ENCODE measurements at regions not wholly inside any gene's neighbourhood (a gene's known extent, or its start where the extent isn't known, plus 50 kb on each side); places are given as distances from the start of the nearest gene placed in this dataset.

GRCh38 chr1:88609051-88609450 is 75.0 kb upstream of the PKN2 start:
- no peak for DNase-seq (ENCODE audit: low read depth in 2 of 2)
- Histone ChIP-seq H4K20me1 (ENCODE audit: control insufficient read depth, extremely low read depth, insufficient read depth, low read length) (no peaks in the 10 kb centered on the region), H3K36me3 (ENCODE audit: control insufficient read depth, insufficient read depth, low read length) (no peaks in the 10 kb centered on the region), H3K27ac (ENCODE audit: insufficient read depth, low read length) (no peak overlapping the region), H3K4me1 (ENCODE audit: control insufficient read depth, extremely low read depth, insufficient read depth, low read length) (no peaks in the 10 kb centered on the region), H3K27me3 (ENCODE audit: control insufficient read depth, insufficient read depth, low read length) (no peaks in the 10 kb centered on the region), H3K9ac (ENCODE audit: insufficient read depth, low read length) (no peak overlapping the region), H3K79me2 (ENCODE audit: control insufficient read depth, insufficient read depth, low read length) (no peaks in the 10 kb centered on the region), H3K4me3 (replicated peaks in 1 of 4; ENCODE audit: control extremely low read depth in 1 of 4, insufficient read depth in 1 of 4, low read depth in 3 of 4, low read length in 4 of 4) (no peak overlapping the region), H2AFZ (ENCODE audit: low read length) (no peak overlapping the region), H3K4me2 (ENCODE audit: extremely low read depth, insufficient read depth, low read length) (no peak overlapping the region), H3K9me3 (ENCODE audit: control insufficient read depth, insufficient read depth, low read depth, low read length) (no peaks in the 10 kb centered on the region)
- TF ChIP-seq CTCF (conservative IDR thresholded peaks at IDR 0.05 in 1 of 2, IDR thresholded peaks at IDR 0.05 in 1 of 2; ENCODE audit: low read depth in 1 of 2, low read length in 2 of 2) (no peak), EZH2 (IDR thresholded peaks at IDR 0.05; ENCODE audit: low read length, missing control alignments) (no peak)

- no peak overlapping the region for H3K27ac ChIP-seq (ENCODE audit: insufficient read depth, low read length)
- DNase-seq (ENCODE audit: low read depth in 2 of 2) = no peak
Observed at GRCh38 chr1:88610687-88611086, 73.4 kb upstream of the PKN2 start.

GRCh38 chr1:88612292-88612691 is 71.8 kb upstream of the PKN2 start:
- Histone ChIP-seq H3K27ac (ENCODE audit: insufficient read depth, low read length) (no peak overlapping the region), H3K9ac (ENCODE audit: insufficient read depth, low read length) (no peak overlapping the region), H3K4me2 (ENCODE audit: extremely low read depth, insufficient read depth, low read length) (no peak overlapping the region), H3K27me3 (ENCODE audit: control insufficient read depth, insufficient read depth, low read length) (no peaks in the 10 kb centered on the region), H3K79me2 (ENCODE audit: control insufficient read depth, insufficient read depth, low read length) (no peaks in the 10 kb centered on the region), H2AFZ (ENCODE audit: low read length) (no peak overlapping the region), H3K4me3 (replicated peaks in 1 of 4; ENCODE audit: control extremely low read depth in 1 of 4, insufficient read depth in 1 of 4, low read depth in 3 of 4, low read length in 4 of 4) (no peak overlapping the region), H3K4me1 (ENCODE audit: control insufficient read depth, extremely low read depth, insufficient read depth, low read length) (no peaks in the 10 kb centered on the region), H3K9me3 (ENCODE audit: control insufficient read depth, insufficient read depth, low read depth, low read length) (no peaks in the 10 kb centered on the region), H3K36me3 (ENCODE audit: control insufficient read depth, insufficient read depth, low read length) (no peaks in the 10 kb centered on the region), H4K20me1 (ENCODE audit: control insufficient read depth, extremely low read depth, insufficient read depth, low read length) (no peaks in the 10 kb centered on the region)
- no peak for TF ChIP-seq EZH2 (IDR thresholded peaks at IDR 0.05; ENCODE audit: low read length, missing control alignments)
- TF ChIP-seq CTCF (conservative IDR thresholded peaks at IDR 0.05 in 1 of 2, IDR thresholded peaks at IDR 0.05 in 1 of 2; ENCODE audit: low read depth in 1 of 2, low read length in 2 of 2) = no peak
- DNase-seq (ENCODE audit: low read depth in 2 of 2) = no peak

More at GRCh38 chr1:88610687-88611086, 73.4 kb upstream of the PKN2 start:
- Histone ChIP-seq H3K79me2 (ENCODE audit: control insufficient read depth, insufficient read depth, low read length) (no peaks in the 10 kb centered on the region), H4K20me1 (ENCODE audit: control insufficient read depth, extremely low read depth, insufficient read depth, low read length) (no peaks in the 10 kb centered on the region), H3K4me3 (replicated peaks in 1 of 4; ENCODE audit: control extremely low read depth in 1 of 4, insufficient read depth in 1 of 4, low read depth in 3 of 4, low read length in 4 of 4) (no peak overlapping the region), H2AFZ (ENCODE audit: low read length) (no peak overlapping the region), H3K4me2 (ENCODE audit: extremely low read depth, insufficient read depth, low read length) (no peak overlapping the region), H3K4me1 (ENCODE audit: control insufficient read depth, extremely low read depth, insufficient read depth, low read length) (no peaks in the 10 kb centered on the region), H3K9me3 (ENCODE audit: control insufficient read depth, insufficient read depth, low read depth, low read length) (no peaks in the 10 kb centered on the region), H3K9ac (ENCODE audit: insufficient read depth, low read length) (no peak overlapping the region), H3K36me3 (ENCODE audit: control insufficient read depth, insufficient read depth, low read length) (no peaks in the 10 kb centered on the region), H3K27me3 (ENCODE audit: control insufficient read depth, insufficient read depth, low read length) (no peaks in the 10 kb centered on the region)
- no peak for TF ChIP-seq CTCF (conservative IDR thresholded peaks at IDR 0.05 in 1 of 2, IDR thresholded peaks at IDR 0.05 in 1 of 2; ENCODE audit: low read depth in 1 of 2, low read length in 2 of 2)
- TF ChIP-seq EZH2 (IDR thresholded peaks at IDR 0.05; ENCODE audit: low read length, missing control alignments) = no peak

Measured in fibroblast of lung (primary cell).